Eye (tissue), 1 donor: ENCODE measurements at regions not wholly inside any gene's neighbourhood (a gene's known extent, or its start where the extent isn't known, plus 50 kb on each side); places are given as distances from the start of the nearest gene placed in this dataset.
A peak's percentile ranks its signal among the peaks of the same experiment; 100 is the strongest.

Experiments
- DNase-seq: peaks from one replicate; pipeline ENCODE4 v3.0.0-alpha.2; 2015

DNA sequence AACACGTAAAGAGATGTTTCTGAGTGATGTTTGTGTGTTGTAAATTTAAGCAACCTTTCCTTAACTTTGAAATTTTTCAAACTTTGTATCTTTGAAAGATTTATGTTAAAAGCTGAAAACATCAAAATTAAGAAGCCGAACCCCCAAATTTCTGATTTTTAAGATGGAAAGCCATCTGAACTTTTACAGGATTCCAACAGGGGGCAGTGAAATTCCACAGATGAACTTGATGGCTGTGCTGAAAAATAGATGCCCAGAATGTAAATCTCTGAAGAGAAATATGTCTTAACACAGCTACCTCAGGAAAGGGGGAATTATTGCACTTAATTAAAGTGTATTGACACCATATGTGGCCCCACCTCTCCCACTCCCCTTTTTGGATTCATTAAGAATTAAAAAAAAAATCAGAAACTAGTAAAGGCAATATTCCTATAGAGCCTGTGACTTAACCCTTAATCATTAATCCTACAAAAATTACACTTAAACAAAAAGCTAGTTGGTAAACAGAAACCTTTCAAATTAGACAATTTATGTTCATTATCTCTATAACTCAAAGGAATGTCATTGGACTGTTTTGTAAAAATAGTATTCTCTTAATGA is 597.9 kb downstream of the KCNJ2 start:
- peak; percentile 70 for DNase-seq

DNA sequence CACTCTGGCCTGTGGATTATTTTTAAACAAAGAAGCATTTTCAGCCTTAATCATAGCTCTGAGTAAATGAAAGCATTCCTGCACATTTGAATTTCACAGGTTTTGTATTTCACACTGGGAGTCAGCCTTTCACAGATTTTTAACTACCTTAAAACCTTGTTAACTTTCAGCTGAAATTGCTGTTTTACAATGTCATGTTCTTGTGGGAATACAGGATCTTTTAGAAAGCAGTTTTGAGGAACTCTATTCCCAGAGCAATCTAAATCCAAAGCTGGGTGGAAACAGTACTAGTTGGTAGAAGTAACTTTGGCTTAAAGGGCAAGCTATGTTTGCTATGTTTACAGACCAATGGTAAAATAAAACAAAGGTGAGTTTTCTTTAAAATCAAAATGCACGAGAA is 600.6 kb downstream of the KCNJ2 start:
- no peak for DNase-seq

DNA sequence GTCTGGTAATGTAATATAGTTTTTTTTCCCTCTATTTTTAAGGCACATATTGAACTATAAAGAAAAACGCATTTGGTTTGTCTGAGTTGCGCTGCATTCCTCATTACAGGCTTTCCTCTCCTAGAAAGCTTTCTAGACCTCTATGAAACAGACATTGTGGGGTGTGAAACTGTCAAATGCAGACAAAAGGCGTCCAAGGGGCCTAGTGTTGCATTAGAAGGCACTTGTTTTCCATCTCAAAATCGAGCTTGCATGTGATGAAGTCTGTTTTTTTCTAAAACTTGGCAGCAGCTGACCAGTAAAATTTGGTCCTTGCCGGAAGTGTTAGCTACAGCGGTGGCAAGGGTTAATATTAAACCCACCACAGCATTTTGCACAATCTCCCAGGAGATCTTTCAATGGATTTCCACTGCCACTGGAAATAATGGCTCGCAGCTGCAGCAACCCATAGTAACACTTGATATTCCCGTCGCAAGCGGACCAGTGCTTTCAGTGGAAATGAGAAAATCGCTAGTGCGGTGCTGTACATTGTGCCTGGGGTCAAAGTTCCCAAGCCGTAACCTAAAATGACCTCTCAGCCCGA is 602.6 kb downstream of the KCNJ2 start:
- peak; percentile 40 for DNase-seq

DNA sequence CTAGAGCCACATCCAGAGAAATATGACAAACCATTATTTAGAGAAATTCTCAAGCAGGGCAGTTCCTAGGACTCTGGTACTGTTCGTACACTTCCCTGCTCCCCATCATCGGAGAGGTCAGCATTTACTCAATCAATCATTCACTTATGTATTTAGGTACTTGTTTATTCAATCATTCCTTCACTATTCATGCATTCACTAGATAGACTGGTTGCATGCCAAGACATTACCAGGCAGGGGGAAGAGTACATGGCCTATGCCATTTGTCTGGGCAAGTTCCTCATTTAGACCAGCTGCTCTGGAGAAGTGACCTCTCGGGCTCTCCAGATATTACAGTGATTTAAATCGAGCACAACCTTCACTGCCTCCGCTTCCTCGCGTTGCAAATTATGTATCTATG is 603.4 kb downstream of the KCNJ2 start:
- no peak for DNase-seq

DNA sequence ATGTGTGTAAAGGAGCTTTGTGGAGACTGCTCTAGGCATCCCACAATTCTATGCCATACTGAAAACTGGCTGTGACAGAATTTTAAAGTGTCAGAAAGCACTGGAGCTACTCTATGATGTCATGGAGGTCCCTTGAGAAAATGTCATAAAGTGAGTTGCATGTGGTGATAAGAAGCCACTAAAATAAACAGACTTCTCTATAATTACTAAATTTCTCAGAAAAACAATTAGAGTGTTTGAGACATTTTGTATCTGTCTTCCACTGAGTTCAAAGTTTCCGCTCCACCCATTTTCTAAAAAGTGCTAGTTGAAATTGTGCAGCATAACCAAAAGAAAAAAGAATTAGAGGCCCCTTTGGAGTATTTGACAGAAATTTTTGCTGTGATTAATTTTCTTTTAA is 603.9 kb downstream of the KCNJ2 start:
- DNase-seq = no peak

DNA sequence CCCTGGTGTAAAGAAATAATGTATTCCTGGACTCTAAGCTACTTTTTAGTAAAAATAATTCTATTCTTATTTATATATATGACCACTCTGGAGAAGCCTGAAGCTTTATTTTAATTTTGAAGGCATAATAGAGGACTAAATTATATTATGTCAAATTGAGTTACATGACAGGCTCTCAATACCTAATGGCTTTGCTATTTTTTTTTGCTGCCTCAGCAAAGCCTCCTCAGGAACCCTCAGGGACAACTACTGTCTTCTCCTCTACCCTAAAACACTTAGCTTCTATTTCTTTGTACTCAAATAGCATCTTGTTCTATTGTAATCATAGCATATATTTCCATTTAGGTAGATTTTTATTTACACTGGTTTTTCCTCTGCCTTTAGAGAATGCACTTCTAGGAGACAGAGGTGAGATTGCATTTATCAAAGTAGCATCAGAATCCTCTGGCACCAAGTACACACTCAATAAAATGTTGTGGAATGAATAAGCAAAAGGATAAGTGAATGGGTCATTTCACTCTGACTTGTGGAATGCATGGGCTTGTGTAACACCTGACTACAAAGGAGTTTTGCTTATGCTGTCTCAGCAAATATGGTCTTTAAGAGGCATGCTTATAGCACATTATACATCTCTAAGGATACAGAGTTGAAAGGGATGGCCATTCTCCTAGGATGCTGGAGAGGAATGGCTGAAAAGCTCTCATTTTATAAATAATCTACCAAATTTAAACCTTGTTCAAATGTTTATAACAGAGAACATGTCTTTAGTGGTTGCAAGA is 605.2 kb downstream of the KCNJ2 start:
- no peak for DNase-seq

DNA sequence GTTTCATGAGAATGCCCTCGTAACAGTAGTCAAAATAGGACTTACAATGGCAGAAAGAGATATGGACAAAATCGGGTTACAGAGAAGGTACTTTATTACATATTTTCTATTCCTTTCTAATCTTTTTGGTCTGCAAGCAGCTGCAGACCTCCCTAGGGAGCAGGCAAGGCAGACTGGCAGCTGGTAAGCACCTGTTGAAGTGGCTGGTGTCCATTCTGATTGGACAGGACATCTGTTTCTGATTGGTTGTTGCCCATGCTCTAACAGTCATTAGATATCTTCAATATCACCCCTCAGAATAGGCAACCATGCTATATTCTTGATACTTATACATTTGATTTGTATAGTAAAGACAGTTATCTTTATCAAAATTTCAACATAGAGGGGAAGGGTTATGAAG is 606.3 kb downstream of the KCNJ2 start:
- no peak for DNase-seq

DNA sequence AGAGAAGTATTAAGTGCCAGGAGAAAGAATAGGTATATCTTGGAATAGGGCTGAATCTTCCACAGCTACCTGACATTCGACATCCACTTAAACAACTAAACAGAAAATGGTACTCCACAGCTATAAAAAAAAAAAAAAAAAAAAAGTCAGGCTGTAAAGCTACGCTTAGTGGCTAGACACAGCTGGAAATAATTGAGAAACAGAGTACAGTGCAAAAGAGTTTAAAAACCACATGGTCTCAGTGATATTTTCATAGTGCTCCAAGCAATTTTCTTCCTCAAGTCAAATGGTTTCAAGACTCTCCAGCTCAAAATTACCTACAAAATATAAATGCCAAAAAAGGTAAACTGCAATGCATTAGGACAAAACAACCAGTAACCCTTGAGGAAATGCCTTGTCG is 607.1 kb downstream of the KCNJ2 start:
- DNase-seq = no peak

DNA sequence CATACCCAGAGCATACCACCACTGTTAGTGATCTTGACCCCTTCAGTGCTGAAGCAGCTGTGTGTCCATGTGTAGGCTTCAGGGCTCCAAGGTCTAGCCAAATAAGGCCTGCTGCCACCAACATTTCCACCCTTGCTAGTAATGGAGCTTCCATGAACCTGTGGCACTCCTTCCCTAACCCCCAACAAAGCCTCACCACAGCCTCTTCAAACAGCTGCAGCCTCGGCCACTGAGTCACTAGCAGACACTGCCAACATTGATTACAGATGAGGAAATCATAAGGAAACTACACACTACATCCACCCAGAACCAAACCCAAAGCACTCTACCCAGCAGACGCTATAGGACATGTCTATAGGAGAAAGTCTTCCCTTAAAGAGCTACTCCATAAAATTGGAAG is 610.7 kb downstream of the KCNJ2 start:
- DNase-seq = no peak

DNA sequence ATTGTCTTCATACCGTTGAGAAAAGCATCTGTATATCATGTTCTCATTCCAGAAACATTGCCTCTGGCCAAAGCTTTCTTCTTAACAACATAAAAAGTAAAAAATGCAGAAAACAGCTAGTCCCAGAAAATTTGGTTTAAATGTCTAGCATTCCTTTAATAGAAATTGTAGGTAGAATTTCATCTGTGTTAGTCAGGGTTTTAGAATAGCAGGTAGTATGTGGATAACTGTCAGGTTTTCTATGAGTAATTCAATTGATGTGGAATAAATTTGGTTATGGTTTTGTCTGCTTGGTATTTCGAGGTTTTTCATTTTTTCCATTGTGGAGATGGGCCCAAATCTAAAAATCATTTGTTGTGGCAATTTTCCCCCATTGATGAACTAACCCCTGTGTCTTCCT is 616.7 kb downstream of the KCNJ2 start:
- no peak for DNase-seq

DNA sequence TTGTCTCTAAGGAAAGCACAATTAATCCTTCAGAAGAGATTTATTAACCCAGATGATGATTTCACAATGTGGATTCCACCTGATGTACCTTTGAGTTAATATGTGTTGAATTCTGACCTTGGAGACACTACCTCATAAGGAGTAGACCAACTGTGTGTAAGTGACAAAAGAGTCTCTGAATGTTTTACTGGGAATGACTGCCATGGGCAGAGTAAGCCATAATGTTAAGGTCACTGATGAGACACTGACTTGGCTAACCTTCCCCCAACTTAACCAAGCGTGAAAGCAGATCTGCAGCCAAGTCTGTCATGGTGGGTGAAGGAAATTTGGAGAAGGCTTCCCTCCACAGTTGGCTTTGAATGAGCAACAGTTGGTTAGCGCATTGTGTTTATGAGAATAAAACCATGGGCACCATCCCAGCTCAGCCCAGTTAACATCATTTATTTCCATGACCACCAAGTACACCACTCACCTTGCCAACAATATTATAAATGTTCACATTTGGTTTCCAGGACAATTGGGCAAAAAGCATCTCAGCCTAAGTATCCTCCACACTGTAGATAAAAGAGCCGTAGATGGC is 618.5 kb downstream of the KCNJ2 start:
- DNase-seq = no peak

DNA sequence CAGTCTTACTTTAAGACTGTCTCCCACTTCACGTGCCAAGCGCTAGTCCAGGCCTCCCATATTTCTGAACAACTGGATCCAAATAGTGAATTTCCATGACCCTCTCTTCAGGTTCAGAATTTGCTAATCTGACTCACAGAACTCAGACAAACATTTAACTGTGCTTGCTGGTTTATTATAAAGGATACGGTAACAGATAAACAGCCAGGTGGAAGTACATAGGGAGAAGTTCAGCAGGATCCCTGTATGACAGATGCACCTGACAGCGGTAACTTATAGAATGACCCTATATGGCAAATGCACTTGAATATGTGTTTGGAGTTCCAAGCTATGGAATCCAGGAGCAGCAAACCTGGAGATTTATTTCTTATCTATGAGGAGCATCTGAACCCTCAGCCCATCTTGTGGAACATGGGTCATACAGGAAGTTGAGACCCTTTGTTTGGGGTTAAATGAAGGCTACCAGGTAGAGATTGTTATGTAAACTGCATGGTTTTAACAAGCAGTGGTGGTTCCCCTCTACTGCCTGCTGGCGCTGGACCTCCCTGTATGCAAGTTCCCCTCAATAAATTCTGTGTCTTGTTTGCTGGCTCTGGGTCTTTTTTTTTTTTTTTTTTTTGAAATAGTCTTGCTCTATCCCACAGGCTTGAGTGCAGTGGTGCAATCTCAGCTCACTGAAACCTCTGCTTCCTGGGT is 622.6 kb downstream of the KCNJ2 start:
- no peak for DNase-seq

DNA sequence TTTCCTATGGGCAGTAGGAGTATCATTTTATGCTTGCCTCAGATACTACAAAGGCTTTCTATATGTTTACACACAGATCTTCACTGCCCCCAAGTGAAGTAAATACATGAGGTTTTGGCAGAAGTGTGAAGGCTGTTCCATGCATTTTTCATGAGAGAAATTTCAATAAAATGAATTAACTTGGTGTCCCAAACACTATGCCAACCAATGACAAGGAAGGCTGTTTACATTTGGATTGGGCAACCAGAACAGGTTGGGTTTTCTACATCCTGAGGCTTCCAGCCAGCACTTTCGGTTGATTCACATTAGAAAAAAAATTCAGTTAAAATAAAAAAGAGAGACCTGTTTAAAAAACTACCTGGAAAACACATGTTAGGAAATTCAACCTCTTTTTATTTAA is 625.4 kb downstream of the KCNJ2 start:
- no peak for DNase-seq

DNA sequence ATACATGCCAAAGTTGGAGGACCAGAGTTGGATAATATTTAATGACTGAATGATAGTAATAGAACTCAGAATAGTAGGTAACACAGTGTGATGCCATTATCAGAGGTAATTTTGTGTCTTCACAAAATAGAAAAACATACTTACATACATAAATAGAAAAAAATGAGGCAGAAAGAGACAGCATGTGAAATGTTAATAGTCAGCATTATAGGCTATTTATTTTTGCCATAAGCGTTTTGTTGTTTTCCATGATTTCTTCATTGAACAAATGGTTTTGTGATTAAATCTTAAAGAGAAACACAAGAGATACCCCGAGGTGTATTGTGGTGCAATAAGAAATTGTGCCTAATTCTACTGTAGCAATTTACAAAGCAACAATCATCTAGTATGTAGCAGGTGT is 626.3 kb downstream of the KCNJ2 start:
- DNase-seq = no peak

DNA sequence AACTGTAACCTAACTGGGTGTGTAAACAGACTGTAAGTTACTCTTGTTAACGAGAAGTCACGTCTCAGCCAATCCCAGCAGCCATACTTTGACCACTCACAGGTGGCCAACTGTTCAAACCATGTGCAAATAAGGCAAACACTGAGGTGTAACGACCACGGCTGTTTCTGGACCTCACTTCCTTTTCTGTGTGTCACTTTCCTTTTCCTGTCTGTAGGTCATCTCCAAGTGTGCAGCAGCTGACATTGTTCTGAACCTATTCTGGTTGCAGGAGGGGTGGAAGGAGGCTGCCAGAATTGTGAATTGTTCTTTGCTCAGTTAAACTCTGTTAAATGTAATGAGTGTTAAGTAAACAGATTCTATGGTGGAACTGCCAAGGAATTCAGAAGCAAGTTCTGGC is 627.4 kb downstream of the KCNJ2 start:
- no peak for DNase-seq

DNA sequence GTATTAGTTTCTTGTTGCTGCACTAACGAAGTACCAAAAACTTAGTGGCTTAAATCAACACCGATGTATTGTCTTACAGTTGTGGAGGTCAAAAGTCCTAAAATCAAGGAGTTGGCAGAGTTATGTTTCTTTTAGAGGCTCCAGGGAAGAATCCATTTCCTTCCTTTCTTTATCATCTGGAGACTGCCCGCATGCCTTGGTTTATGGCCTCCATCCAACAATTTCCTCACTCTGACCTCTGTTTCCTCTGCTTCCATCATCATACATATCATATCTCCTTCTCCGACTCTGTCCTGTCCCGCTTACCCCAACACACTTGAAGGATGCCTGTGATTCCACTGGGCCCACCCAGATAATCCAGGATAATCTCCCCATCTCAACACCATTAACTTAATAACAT is 627.8 kb downstream of the KCNJ2 start:
- no peak for DNase-seq

DNA sequence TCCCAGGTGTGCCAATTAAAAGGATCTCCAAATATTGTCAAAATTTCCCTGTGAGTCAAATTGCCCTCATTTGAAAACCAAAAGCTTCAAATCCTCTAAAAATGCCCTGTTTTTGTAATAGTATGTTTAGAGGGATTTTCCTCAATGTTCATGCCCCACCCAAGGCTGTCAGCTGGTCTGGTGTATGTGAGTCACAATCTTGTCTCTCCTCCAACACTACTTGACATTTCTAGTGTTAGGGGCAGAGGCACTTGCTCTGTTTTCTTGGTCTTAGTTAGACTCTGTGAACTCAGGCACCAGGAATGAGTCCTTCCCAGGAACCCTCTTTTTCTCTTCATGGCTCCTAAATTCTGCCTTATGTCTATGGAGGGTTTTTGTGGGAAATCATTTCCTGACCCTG is 634.8 kb downstream of the KCNJ2 start:
- DNase-seq = no peak

DNA sequence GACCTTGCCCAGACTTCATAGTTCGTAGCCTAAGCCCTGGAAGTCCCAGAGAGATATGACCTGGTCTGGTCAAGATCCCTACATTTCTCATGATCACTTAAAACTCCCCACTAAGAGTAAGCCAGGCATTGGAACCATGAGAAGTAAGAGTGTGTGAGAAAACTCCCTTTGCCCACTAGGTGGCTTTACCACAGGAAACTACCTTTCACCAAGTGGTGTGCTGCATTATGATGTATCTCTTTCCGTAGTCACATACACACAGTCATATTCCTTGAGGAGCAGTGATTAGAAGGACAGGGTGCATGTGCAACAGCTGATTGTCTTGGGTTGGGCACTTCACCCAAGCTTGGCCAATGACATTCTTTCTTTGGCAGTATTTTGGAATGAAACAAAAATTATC is 639.3 kb downstream of the KCNJ2 start:
- DNase-seq = no peak

DNA sequence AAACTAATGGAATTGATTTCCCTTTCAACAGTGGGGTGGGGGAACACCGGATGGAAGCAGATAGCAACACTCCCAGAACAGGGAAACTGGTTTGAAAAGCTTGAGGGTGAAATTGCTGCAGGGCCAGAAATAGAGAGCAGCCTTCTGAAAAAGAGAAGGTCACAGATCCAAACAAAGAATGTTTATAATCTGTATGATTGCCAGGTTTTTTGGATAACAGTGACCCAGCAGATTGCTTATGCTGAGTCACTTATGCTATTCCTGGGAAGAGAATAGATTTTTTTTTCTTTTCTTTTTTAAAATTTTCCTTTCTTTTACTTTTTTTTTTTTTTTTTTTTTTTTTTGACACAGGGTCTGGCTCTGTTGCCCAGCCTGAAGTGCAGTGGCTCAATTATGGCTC is 641.3 kb downstream of the KCNJ2 start:
- no peak for DNase-seq

DNA sequence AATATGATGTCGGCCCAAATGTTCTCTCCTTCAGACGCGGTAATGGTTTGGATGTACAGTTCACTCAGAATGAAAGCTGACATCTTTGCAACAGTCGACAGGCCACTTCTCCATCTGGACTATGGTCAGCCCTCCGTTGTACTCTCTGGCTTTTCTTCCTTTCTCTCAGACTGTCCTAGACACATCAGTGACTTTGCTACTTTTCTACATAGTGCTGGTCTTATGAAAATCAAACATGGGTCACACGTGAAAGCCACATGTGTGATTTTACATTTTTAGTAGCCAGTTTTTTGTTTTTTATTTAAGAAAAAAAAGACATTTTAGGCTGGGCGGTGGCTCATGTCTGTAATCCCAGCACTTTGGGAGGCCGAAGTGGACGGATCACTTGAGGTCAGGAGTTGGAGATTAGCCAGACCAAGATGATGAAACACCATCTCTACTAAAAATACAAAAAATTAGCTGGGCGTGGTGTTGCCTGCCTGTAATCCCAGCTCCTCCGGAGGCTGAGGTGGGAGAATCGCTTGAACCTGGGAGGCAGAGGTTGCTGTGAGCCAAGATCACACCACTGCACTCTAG is 644.1 kb downstream of the KCNJ2 start:
- DNase-seq = no peak

DNA sequence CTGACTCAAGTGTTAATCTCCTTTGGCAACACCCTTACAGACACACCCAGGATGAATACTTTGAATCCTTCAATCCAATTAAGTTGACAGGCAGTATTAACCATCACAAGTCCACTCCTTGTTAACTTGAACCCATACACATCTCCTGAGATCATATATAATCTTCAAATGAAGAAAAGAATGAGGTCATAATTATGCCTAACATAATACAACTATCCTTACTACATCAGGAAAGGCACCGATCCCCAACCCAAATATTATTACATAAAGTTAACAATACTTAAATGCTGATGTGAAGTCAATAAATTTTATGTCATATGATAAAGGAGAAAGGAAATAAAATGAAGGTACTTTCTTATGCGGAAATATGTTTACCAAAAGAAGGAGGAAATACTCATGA is 649.9 kb downstream of the KCNJ2 start:
- no peak for DNase-seq

DNA sequence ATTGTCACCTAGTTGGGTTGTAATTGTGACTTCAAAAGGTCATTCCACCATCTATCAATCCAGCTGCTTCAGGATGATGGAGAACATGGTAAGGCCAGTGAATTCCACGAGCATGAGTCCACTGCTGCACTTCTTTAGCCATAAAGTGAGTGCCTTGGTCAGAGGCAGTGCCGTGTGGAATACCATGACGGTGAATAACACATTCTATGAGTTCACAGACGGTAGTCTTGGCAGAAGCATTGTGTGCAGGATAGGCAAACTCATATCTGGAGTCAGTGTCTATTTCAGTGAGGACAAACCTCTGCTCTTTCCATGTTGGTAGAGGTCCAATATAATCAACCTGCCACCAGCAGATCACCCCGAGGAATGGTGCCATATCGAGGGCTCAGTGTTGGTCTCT is 650.9 kb downstream of the KCNJ2 start:
- DNase-seq = no peak
